Hypothalamus (tissue), 51 donors: ENCODE measurements at regions not wholly inside any gene's neighbourhood (a gene's known extent, or its start where the extent isn't known, plus 50 kb on each side); places are given as distances from the start of the nearest gene placed in this dataset.

Experiments used
- DNase-seq, 51 donors: peaks; one replicate each; lab custom pipeline; 2025; lab: John Stamatoyannopoulos, UW

DNA sequence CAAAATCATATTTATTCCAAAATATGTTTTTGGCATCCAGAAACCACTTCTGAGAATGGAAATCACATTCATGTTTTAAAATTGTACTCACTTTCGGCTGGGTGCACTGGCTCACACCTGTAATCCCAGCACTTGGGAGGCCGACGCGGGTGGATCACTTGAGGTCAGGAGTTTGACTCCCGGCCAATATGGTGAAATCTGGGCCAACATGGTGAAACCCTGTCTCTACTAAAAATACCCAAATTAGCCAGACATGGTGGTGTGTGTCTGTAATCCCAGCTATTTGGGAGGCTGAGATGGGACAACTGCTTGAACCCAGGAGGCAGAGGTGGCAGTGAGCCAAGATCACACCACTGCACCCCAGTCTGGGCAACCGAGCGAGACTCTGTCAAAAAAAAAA lies 580.7 kb downstream of the MAFB start:
- DNase-seq, result no peak

DNA sequence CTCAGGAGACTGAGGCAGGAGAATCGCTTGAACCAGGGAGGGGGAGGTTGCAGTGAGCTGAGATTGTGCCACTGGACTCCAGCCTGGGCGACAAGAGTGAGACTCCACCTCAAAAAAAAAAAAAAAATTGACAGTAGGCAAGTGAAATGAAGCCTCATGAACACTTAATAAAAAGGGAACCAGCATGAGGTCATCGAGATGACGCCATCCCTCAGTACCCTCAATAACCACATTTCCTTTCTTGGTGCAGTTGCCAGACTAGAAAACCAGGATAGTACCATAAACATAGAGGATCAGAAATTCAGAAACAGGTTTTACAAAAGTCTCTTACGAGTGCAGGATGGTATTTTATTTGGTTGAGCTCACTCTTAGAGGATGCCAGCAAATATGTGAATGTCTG lies 584.1 kb downstream of the MAFB start:
- DNase-seq, result no peak

DNA sequence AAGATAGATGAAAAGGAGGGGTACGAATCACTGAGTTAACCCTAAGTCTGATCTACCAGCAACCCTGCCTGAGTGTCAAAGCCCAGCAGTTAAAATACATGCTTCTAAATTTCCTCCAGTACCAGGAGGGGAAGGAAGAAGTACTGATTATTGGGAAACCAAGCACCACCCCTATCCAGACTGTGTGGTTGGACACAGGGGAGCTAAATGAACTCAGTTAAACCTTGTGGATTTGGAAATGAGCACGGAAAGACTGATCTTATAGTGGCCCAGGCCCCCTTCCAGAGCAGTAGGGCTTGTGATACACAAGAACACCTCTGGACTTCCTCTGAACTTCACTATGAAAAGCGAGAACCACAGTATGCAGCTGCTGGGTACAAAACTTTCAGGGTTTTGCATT lies 585.6 kb downstream of the MAFB start:
- no peak for DNase-seq

DNA sequence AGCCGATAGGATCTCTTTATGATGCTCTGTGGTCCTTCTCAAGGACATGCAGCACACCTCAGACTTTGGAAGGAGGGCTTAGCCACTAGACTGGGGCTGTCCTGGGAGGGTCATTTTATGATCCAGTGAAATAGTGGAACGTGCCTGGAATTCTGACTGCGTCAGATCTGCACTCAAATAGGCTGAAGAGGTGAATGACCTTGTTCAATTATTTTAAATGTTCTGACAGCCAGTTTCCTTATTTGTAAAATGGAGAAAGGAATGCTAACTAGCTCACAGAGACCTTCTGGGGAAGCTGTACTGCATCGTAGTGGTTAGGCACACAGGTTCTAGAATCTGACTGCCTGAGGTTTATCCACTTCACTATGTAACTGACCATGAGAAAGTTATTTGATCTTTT lies 587.5 kb downstream of the MAFB start:
- DNase-seq, result no peak

DNA sequence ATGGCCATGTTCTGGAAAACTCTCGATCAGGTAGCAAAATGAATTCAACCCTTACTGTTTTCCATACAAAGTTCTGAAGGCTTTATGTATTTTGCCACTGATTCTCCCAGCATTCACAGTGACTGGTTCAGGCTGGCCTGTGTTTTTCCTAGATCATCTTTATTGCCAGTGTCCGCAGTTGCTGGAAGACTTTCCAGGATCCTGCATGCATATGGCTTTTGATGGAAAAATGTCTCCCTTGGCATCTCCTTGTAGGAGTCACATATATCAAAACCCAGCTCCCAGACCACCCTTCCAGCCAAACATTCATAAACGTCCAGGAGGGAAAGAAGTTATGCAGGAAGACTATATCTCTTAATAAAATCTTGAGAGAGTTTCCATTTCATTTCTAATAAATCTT lies 588.8 kb downstream of the MAFB start:
- no peak for DNase-seq

DNA sequence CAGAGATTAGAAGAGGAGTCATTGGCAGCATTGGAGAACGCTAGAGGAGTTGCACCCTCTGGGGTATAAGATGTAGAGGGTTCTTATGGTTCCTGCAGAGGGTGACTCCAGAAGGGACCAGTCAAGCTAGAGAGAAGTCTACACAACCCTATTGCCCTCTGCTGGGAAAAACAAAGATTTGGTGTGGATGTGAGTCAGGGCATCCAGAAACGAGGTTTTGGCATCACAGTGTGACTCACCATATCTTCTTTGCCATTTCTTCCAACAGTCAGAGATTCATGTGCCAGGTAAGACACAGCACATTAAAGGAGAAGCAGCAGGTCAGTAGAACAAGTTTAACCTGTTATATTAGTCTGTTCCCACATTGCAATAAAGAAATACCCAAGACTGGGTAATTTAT lies 598.8 kb downstream of the MAFB start:
- no peak for DNase-seq

DNA sequence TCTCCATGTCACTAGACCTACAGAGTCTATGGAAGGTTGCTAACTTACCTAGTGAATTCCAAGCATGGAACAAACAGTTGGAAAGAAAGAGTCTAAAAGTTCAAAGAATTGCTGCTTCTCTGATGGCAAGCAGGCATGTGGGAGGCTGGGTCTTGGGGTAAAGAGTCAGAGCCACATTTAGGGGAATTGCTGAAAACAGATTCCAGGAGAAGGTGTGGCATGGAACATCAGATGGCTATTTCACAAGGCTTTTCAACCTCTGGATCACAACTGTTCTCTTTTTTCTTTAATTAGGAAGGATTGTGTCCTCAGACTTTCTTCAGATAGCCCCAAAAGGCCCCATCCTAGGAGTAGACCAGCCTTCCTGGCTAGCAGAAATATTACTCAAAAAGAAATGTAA lies 601.5 kb downstream of the MAFB start:
- no peak for DNase-seq

DNA sequence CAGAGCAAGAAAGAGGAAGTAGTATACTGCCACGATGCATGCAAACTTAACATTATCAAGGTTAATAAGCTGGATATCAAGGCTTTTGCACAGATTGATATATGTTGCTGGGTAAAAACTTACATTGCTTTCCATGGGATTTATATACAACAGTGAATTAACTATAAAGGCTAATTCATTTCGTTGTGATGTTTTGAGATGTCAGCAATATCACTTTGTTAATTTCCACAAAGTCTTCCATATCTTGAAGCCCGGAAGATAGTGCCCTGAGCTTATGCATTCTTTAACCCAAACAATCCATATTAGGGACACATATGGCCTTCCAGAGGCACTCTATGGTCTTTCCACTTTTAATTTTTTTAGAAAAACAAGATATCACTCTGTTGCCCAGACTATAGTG lies 603.5 kb downstream of the MAFB start:
- no peak for DNase-seq

DNA sequence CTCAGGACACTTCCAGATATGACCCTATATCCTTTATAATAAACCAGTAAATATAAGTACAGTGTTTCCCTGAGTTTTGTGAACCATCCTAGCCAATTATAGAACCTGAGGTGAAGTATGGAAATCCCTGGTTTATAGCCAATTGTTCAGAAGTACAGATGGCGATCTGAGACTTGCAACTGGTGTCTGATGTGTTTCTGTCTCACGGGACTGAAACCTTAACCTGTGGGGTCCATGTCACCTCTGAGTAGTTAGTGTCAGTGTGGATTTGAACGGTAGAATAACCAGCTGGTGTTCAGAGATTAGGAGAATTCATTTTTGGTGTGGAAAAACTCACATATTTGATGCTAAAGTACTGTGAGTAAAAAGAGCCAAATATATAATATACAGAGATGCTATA lies 606.6 kb downstream of the MAFB start:
- no peak for DNase-seq

DNA sequence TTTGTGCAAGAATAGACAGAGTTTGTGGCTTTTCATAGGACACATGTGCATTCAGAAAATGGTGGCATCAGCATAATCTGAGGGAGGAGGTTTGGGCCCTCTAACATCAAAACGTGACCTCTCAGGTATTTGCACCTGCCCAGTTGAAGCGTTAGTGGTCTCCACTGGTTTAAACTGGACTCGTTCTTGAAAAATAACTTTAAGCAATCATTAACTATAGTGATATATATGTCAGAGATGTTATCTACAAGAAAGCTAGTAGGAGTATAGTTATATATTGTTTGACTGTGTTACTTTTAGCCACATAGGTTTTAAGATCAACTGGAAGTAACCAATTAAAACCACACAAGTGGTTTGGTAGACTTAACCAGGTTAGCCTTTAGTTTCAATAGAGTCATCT lies 607.4 kb downstream of the MAFB start:
- no peak for DNase-seq

DNA sequence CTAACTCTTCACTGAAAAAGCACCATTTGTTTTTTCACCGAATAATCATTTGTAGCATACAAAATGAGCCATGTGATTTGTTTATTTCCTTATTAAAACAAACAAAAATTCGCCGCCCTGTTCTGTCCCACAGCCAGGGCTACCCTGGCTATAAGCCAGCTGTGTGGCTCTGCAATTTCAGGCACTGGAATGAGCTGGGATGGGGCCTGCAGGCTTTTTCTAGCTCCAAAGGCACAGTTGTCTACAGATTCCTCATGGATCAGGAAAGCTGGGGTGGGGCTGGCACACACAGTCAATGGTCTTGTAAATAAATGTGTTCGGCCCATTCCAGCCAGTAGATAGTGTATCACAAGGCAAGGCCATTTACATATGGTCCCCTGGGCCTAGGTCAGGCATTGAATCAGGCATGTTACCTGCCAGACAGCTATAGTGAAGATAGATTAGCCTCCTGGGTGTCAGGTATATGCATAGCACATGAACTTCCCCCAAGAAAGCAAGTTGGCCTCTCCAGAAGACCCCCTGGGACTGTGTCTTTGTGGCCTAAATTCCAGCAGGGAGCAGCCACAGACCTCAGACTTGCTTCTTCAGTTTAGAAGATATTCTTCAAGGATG lies 608.9 kb downstream of the MAFB start:
- no peak for DNase-seq

DNA sequence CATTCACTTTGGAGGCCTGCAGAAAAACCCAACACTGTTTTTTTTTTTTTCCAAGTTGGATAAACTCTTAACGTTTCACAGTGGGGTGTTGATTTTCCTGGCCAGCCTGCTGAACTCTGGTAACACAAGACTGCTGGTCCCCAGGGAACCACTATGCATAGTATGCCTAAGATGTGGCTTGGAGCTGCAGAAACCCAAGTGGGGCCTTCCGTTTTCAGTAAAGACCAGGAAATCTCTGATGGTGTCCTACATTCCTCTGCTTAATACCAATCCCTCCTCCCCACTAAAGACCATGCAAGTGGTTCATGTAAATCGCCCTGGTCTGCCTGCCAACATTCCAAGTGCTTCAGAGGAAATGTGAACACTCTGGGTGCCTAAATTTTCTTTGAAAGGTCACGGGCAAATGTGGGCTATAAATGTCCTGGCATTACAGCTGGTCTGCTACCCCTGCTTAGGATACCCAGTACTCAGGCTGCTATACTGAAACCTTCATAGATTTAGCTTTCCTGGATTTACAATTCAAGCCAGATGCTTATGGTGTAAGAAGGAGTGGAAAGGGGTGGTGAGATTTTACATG lies 615.4 kb downstream of the MAFB start:
- no peak for DNase-seq

DNA sequence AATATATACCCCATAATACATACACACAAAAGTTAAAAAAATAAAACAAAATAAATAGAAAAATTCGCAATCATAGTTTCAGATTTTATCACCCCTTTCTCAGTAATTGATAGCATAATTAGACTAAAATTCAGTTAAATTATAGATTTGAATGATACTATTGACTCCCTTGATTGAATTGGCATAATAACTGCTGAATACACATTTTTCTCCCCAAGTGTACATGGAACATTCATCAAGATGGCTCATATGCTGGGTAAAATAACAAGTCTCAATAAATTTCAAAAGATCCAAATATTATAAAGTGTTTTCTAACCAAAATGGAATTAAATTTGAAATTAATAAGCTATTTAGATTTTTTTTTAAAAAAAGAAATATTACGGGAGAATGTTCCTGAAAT lies 616.1 kb downstream of the MAFB start:
- DNase-seq, result no peak

DNA sequence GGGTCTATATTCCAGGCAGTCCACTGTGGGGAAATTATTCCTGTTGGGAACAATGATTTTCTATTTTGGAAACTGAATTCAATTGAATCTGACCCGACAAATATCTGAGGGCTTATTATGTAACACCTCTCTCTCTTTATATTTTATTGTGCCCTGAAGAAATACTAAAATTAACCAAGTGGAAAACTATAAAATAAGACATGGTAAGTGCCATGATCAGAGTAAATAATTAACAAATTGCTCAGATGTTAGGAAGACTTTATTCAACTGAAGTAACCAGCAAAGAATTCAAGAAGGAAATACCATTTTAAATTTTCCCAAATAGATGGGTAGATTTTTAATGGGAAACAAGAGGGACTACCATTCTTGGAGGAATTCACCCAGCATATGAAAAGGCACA lies 632.9 kb downstream of the MAFB start:
- DNase-seq, result no peak

DNA sequence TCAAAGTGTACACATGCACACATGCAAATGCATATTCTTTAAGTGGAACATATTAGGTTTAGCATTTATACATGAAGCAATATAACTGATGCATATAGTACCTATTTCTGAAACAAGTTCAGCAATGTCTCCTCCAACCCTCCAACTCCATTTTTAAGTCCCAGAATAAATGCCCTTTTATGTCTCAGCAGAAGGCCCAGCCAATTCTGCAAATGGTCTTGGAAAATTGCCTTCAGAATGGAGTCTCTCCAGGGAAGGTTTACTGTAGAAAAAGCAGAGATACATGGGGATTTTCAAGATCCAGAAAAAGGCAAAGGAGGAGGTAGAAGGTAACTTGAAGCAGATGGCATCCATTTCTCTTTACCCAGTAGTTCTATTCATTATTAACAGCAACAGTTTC lies 633.3 kb downstream of the MAFB start:
- DNase-seq, result no peak

DNA sequence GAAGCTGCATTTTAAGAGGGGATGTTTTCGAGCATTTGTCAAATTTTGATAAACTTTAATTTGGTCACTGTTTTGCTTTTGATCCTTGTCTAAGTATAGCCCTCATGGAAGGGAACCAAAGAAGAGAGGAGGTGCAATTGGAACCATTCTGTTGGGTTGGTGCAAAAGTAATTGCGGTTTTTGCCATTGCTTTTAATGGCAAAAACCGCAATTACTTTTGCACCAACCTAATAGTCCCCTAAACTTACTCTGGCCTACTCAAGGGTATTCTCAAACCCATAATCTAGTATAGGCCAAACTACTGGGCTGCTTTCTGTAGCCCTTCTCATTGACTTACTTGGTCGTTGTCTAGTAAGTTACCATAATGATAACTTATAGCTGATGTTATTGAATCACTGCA lies 634.7 kb downstream of the MAFB start:
- DNase-seq, result no peak

DNA sequence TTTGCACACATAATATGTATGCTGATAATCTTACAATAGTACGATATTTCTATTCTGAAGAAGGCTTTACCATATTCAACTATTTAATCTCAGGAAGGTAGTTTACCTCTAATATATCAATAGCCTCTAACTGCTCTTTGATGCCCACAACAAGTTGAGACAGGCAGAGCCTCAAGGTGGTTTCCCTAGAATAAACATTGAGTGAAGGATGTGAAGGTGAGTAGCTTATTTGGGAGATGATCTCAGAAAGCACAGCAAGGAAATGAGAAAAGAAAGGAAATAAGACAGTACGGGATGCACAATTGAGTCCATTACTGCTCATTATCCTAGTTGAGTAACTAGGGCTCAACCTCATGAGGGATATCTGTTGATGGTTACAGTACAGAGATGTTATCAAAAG lies 638.4 kb downstream of the MAFB start:
- DNase-seq, result no peak

DNA sequence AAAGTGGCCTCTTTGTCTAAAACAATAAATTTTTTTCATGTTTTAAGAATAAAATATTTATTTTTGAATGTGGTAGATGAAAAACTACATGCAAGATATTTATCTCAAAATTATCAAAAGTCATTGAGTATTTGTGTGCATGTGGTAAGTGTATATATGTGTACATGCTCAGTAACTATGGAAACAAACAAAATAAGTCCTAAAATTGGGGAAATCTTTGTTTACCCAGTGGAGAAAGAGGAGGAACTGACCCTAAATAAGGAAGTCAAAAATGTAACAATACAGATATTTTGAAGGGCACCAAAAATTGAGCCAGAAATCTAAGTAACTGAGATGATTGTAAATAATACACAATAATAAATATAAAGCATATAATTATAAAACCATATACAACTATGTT lies 639.2 kb downstream of the MAFB start:
- no peak for DNase-seq

DNA sequence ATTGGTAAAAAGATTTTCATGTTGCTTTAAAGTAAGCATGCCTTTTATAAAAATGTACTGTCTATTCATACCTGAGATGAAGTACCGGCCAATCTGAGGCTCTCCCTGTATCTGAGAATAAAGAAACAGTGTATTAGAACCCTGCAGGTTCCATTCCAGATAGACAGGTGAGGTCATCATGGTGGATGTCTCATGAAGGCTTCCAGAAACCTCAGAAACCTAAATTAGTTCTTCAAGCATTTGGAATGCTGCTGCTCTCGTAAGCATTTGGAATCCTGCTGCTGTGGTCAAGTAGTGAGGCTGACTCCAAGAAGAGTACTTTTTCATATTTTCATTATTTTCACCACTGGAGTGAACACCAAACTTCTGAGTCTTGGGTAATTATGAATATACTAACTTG lies 642.3 kb downstream of the MAFB start:
- DNase-seq, result no peak

DNA sequence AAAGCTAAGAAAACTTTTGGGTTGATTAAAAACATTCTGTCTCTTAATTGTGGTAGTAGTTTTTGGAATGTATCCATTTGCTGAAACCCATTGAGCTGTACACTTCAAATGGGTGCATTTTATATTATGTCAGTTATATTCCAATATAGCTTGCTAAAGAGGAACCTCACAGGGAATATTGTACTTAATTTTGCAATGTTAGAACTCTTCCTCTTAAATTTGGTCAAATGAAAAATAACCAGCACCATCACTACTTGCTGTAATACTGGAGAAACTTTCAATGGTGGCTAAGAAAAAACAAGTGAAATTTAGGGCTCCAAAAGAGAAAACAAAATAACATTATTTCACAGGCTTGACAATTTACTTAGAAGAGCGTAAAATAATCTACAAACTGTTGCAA lies 651.5 kb downstream of the MAFB start:
- no peak for DNase-seq

DNA sequence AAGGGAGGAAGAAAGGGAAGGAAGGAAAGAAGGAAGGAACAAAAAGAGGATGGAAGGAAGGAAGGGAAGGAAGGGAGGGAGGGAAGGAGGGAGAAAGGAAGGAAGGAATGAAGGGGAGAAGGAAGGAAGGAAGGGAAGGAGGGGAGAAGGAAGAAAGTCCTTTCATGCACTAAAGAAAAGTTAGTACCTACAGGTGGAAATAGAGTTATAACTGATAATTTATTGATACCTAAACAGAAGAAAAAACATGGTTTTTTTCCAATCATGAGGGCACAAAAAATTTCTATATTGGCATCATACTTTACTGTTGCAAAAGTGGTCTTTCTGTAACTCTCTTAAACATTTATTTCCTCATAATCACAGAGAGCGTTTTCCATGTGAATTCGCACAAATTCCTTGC lies 659.4 kb downstream of the MAFB start:
- no peak for DNase-seq

DNA sequence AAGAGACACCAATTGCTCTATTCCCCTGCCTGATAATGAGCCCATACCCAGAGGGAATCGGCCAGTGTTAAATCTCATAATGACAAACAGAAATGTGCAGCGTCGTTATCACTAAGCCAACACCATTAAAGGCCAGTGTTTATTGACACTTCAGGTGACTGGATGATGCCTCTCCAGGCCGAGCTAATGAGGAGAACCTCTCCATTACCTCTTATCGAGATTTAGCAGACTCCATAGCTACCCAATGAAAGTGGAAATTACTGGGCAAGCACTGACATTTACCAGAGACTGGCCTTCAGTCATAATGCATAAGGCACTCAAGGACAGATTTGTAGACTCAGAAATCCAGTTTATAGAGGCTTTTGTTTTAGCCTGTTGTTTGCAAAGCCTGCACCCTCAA lies 669.5 kb downstream of the MAFB start:
- no peak for DNase-seq

DNA sequence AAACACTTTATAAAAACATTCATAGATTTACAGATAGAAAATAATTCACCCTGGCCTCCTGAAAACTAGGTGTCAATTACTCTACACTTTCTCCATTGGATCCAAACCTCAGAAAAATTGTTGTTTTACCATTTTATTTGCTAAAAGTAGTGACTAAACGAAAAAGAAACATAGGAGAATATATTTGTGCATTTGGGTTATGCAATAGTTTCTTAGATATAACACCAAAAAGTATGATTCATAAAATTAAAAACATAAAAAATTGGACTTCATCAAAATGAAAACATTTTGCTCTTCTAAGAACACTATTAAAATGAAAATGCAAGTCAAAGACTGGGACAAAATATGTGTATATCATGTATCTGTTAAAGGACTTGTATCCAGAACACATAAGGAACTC lies 671.3 kb downstream of the MAFB start:
- no peak for DNase-seq
